Suppressor macrophage (primary cell): ENCODE measurements at regions not wholly inside any gene's neighbourhood (a gene's known extent, or its start where the extent isn't known, plus 50 kb on each side); places are given as distances from the start of the nearest gene placed in this dataset.
"Not testable (repeated sequence)": the region's sequence is repeated elsewhere in the genome, so short reads cannot be mapped to it uniquely, and the experiment has no call there.

ENCODE experiments used
- DNase-seq, 4 experiments: peaks; one replicate each; pipeline ENCODE4 v3.0.0-alpha.2; 2020 to 2022

- no peak for DNase-seq
These were observed 70.4 kb upstream of the RASEF start for GRCh38 chr9:83133316-83133715.

GRCh38 chr9:83132768-83133167, 69.8 kb upstream of the RASEF start:
- DNase-seq = no peak

GRCh38 chr9:83130541-83130940, 67.6 kb upstream of the RASEF start:
- DNase-seq = no peak

GRCh38 chr9:83125671-83126070, 62.7 kb upstream of the RASEF start:
- no peak for DNase-seq

GRCh38 chr9:83119873-83120272, 56.9 kb upstream of the RASEF start:
- DNase-seq = peak in 2 of 4 experiments; percentile 1 to 9

- DNase-seq = no peak
These were observed 53.1 kb upstream of the RASEF start for GRCh38 chr9:83116026-83116425.

GRCh38 chr9:83113445-83113844, 50.5 kb upstream of the RASEF start:
- not testable (repeated sequence) for DNase-seq
